Spleen (tissue), 11 donors: ENCODE measurements at regions not wholly inside any gene's neighbourhood (a gene's known extent, or its start where the extent isn't known, plus 50 kb on each side); places are given as distances from the start of the nearest gene placed in this dataset.
A peak's percentile ranks its signal among the peaks of the same experiment; 100 is the strongest.

Experiments
- DNase-seq: peaks from one replicate; pipeline ENCODE4 v3.0.0-alpha.2; 2020
- H3K27ac ChIP-seq, 8 donors: fragments of 200-600 bp; sonication (generic) in 7 of 8; 1 replicate in 4 of 8; 2 replicates in 4 of 8; pipeline versions ENCODE4 v1.5.0 to v1.8.0; 2016 to 2021; ENCODE audit warnings: inconsistent platforms in 4 of 8, mild to moderate bottlenecking in 4 of 8, moderate library complexity in 1 of 8
- H3K27me3 ChIP-seq, 7 donors: fragments of 200-600 bp; sonication (generic) in 6 of 7; replicated peaks in 1 of 7; 1 replicate in 4 of 7; 2 replicates in 3 of 7; pipeline versions ENCODE4 v1.5.0 to v1.8.0; 2016 to 2021; ENCODE audit warnings: inconsistent platforms in 3 of 7, mild to moderate bottlenecking in 1 of 7
- H3K36me3 ChIP-seq, 6 donors: fragments of 200-600 bp; sonication (generic) in 5 of 6; 1 replicate in 4 of 6; 2 replicates in 2 of 6; pipeline versions ENCODE4 v1.5.0 to v1.8.0; 2016 to 2021; ENCODE audit warnings: inconsistent platforms in 2 of 6
- H3K4me1 ChIP-seq, 6 donors: fragments of 200-600 bp; sonication (generic) in 5 of 6; 1 replicate in 3 of 6; 2 replicates in 3 of 6; pipeline versions ENCODE4 v1.5.0 to v1.8.0; 2016 to 2021; ENCODE audit warnings: inconsistent platforms in 3 of 6
- H3K4me3 ChIP-seq, 8 donors: fragments of 200-600 bp; sonication (generic) in 7 of 8; 1 replicate in 4 of 8; 2 replicates in 4 of 8; pipeline versions ENCODE4 v1.5.0 to v1.8.0; 2016 to 2021; ENCODE audit warnings: inconsistent platforms in 4 of 8, mild to moderate bottlenecking in 4 of 8, moderate library complexity in 2 of 8
- H3K9me3 ChIP-seq, 8 donors: fragments of 200-600 bp; sonication (generic) in 7 of 8; 1 replicate in 4 of 8; 2 replicates in 4 of 8; pipeline versions ENCODE4 v1.5.0 to v1.8.0; 2016 to 2021; ENCODE audit warnings: inconsistent platforms in 4 of 8
- CTCF ChIP-seq, 11 experiments: fragments of 200-600 bp in 7 of 11; fragments of 450-650 bp in 4 of 11; sonication (generic) in 4 of 11; IDR thresholded peaks in 8 of 11; conservative IDR thresholded peaks in 3 of 11; 1 replicate in 7 of 11; 2 replicates in 4 of 11; pipeline versions ENCODE4 v1.4.0 to v1.8.0; 2016 to 2021; ENCODE audit warnings: antibody characterized with exemption in 11 of 11, inconsistent platforms in 4 of 11, mild to moderate bottlenecking in 1 of 11
- POLR2A ChIP-seq, 3 donors: fragments of 450-650 bp; IDR thresholded peaks; one replicate each; pipeline ENCODE4 v1.5.1; 2017; ENCODE audit warnings: antibody characterized with exemption in 3 of 3, mild to moderate bottlenecking in 1 of 3
- POLR2AphosphoS5 ChIP-seq, 3 donors: sonication (generic); formaldehyde crosslinking; IDR thresholded peaks; one replicate each; pipeline ENCODE4 v1.5.1; 2017; ENCODE audit warnings: antibody characterized with exemption in 3 of 3
- WGBS, 5 donors: extraction: QIAGEN DNeasy Blood & Tissue Kit in 3 of 5; methylation state at CpG; one replicate each; pipeline versions ENCODE4 v1.1.5 to v1.1.7; 2013 to 2018; 5-methylcytosine and 5-hydroxymethylcytosine counted together
- intact Hi-C: fragments of 100-400 bp; cut with DNase I; formaldehyde crosslinking; loops from one replicate; pipeline ENCODE4 v1.15.0; 2023; ENCODE audit warnings: low total_unique reads
- donor health status: healthy with polysubstance abuse.
- donor health status: DM: no; HTN: no; CAD: no; lungs with moderate emphysema.
- donor health status: DM: no; HTN: no; CAD: no.
- donor health status: Bipolar disorder and iron deficiency.
- donor health status: healthy.
- donor health status: DM: no; HTN: no; CAD: no.
- donor health status: DM: yes; HTN: yes; CAD: no.

DNA sequence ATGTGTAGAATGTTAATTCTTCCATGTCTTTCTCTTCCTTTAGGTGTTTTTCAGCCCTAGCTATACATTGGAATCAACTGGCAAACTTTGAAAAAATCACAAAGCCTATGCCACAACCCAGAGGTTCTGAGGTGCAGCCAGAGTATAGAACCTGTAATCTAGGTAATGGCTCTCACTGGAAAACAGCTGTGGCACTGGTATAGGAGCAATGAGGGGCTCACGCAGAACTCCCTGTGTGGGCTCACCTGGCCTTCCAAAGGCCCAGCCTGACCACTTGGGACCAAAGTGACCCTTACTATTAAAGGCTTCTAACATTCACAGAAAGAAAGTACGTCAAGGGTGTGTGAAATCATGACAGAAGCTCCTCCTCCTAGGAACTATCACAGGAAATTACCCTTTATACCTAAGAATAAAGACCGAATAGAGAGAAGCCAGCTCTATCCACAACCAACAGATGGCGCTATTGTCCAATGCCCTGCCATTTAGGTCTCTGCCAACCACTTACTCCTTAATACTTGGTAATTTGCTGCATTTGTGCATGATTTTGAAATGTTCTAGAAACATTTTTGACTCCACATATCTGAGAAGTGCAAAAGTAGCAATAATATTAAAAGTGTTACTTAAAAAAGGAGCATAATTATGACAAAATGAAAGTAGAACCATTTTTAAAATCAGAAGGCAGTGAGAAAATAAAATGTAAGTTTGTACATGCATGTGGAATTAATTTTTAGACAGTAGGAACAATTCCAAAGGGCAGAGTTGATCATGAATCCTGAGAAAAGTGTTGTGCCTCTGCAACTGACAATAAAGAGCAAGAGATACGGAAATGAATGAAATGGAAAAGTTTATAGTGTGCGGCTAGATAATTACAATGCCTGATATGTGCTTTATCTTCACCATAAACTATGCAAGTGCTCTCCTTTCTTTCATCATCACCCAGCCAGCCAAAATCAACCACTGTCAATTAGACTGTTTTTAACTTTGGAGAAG is 93.1 kb upstream of the HAO2 start:
- Histone ChIP-seq H3K9me3 (no peaks in the 10 kb centered on the region), H3K4me3 (no peak overlapping the region), H3K36me3 (no peaks in the 10 kb centered on the region), H3K27ac (no peak overlapping the region), H3K27me3 (peaks cover 0 to 11% (median 0%) of the 10 kb centered on the region in 7 donors), H3K4me1 (no peaks in the 10 kb centered on the region)
- TF ChIP-seq POLR2AphosphoS5 (IDR thresholded peaks at IDR 0.05), result no peak
- TF ChIP-seq POLR2A (IDR thresholded peaks at IDR 0.05), result no peak
- TF ChIP-seq CTCF (IDR thresholded peaks at IDR 0.05 in 8 of 11, conservative IDR thresholded peaks at IDR 0.05 in 3 of 11), result peak; percentile 9 to 68 (median 44)
- DNase-seq, result no peak
- 48 to 53% (median 52%) methylated on average over 6 of the region's 6 CpGs for WGBS, 5 donors
- intact Hi-C loops, result no loop called here

DNA sequence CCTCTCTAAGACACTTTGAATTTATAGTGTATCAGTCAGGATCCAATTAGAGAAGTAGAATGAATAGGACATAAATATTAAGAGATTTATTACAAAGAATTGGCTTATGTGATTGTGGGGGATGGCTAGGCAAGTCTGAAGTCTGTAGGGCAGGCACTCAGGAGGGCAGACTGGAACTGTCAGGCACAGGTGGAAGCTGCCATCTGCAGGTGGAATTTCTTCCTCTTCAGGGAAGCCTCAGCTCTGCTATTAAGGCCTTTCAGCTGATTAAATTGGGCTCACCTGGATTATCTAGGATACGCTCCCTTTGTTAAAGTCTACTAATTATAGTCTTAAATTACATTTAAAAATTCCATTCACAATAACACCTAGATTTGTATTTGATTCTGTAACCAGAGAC is 92.0 kb upstream of the HAO2 start:
- H3K9me3 ChIP-seq, result no peaks in the 10 kb centered on the region
- H3K27me3 ChIP-seq, result peaks cover 0 to 5% (median 0%) of the 10 kb centered on the region in 7 donors
- intact Hi-C loops, result no loop called here
- no peaks in the 10 kb centered on the region for H3K4me1 ChIP-seq
- DNase-seq, result no peak
- H3K36me3 ChIP-seq, result no peaks in the 10 kb centered on the region
- 94 to 100% (median 100%) methylated on average over 1 of the region's 1 CpG for WGBS, 5 donors
- no peak overlapping the region for H3K4me3 ChIP-seq
- H3K27ac ChIP-seq, result no peak overlapping the region
- no peak for TF ChIP-seq POLR2AphosphoS5 (IDR thresholded peaks at IDR 0.05)
- no peak for TF ChIP-seq CTCF (IDR thresholded peaks at IDR 0.05 in 8 of 11, conservative IDR thresholded peaks at IDR 0.05 in 3 of 11)
- no peak for TF ChIP-seq POLR2A (IDR thresholded peaks at IDR 0.05)

- Histone ChIP-seq H3K27me3 (no peaks in the 10 kb centered on the region), H3K4me1 (no peaks in the 10 kb centered on the region), H3K9me3 (no peaks in the 10 kb centered on the region), H3K27ac (no peak overlapping the region), H3K36me3 (no peaks in the 10 kb centered on the region), H3K4me3 (no peak overlapping the region)
- DNase-seq, result no peak
- no peak for TF ChIP-seq POLR2AphosphoS5 (IDR thresholded peaks at IDR 0.05)
- TF ChIP-seq POLR2A (IDR thresholded peaks at IDR 0.05), result no peak
- TF ChIP-seq CTCF (IDR thresholded peaks at IDR 0.05 in 8 of 11, conservative IDR thresholded peaks at IDR 0.05 in 3 of 11), result no peak
- intact Hi-C loops, result loop anchor here (10.0 kb wide), 1 partner anchor 85 kb away; the partner anchor contains the start of gene HAO2
- WGBS, 5 donors, result 65 to 81% (median 68%) methylated on average over 8 of the region's 8 CpGs
Measured at GRCh38 chr1:119279456-119280381, 88.9 kb upstream of the HAO2 start.
